ENCODE measurements at regions not wholly inside any gene's neighbourhood (a gene's known extent, or its start where the extent isn't known, plus 50 kb on each side); places are given as distances from the start of the nearest gene placed in this dataset.

- POLR2A ChIA-PET = no interaction called here
These were observed 69.5 kb upstream of the TLK1 start for GRCh38 chr2:171230176-171230575.

GRCh38 chr2:171228826-171229225 lies 68.1 kb upstream of the TLK1 start:
- no peak for DNase-seq (ENCODE audit: low read depth, low spot score)
- no peak for ATAC-seq
- intact Hi-C loops (cut with micrococcal nuclease; ENCODE audit: unreplicated experiment) (no loop called here), in situ Hi-C loops (cut with HindIII; ENCODE audit: low pct_unique_long_range_greater_than_20kb, low sequenced_read_pairs) (no loop called here)
- Histone ChIP-seq H3K27ac (ENCODE audit: low read length) (no peak overlapping the region), H3K9me3 (ENCODE audit: control insufficient read depth, insufficient read depth, low read depth, low read length) (no peaks in the 10 kb centered on the region), H3K4me3 (ENCODE audit: low read depth in 2 of 2, low read length in 2 of 2) (no peak overlapping the region), H3K27me3 (ENCODE audit: control insufficient read depth, insufficient read depth, low read length) (no peaks in the 10 kb centered on the region), H3K36me3 (ENCODE audit: control insufficient read depth, insufficient read depth, low read length) (no peaks in the 10 kb centered on the region), H3K4me1 (ENCODE audit: control insufficient read depth, insufficient read depth, low read length) (no peaks in the 10 kb centered on the region)
- TF ChIP-seq POLR2AphosphoS5 (IDR thresholded peaks at IDR 0.05; ENCODE audit: low read depth, low read length) (no peak), SIN3A (IDR thresholded peaks at IDR 0.05; ENCODE audit: borderline replicate concordance, insufficient read depth, low read depth, low read length) (no peak), TCF7L2 (IDR thresholded peaks at IDR 0.05; ENCODE audit: low read depth, low read length) (no peak), CTCF (IDR thresholded peaks at IDR 0.05) (no peak)
- TF ChIP-seq, protein P1, sequence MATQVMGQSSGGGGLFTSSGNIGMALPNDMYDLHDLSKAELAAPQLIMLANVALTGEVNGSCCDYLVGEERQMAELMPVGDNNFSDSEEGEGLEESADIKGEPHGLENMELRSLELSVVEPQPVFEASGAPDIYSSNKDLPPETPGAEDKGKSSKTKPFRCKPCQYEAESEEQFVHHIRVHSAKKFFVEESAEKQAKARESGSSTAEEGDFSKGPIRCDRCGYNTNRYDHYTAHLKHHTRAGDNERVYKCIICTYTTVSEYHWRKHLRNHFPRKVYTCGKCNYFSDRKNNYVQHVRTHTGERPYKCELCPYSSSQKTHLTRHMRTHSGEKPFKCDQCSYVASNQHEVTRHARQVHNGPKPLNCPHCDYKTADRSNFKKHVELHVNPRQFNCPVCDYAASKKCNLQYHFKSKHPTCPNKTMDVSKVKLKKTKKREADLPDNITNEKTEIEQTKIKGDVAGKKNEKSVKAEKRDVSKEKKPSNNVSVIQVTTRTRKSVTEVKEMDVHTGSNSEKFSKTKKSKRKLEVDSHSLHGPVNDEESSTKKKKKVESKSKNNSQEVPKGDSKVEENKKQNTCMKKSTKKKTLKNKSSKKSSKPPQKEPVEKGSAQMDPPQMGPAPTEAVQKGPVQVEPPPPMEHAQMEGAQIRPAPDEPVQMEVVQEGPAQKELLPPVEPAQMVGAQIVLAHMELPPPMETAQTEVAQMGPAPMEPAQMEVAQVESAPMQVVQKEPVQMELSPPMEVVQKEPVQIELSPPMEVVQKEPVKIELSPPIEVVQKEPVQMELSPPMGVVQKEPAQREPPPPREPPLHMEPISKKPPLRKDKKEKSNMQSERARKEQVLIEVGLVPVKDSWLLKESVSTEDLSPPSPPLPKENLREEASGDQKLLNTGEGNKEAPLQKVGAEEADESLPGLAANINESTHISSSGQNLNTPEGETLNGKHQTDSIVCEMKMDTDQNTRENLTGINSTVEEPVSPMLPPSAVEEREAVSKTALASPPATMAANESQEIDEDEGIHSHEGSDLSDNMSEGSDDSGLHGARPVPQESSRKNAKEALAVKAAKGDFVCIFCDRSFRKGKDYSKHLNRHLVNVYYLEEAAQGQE (IDR thresholded peaks at IDR 0.05; ENCODE audit: insufficient read depth in 1 of 2, low read depth in 2 of 2, low read length in 1 of 2) = no peak
- ChIA-PET POLR2A (no interaction called here), CTCF (no interaction called here)
- no TSS peak for BruUV-seq (replicated peaks)

More at GRCh38 chr2:171230176-171230575, 69.5 kb upstream of the TLK1 start:
- Histone ChIP-seq H3K9me3 (ENCODE audit: control insufficient read depth, insufficient read depth, low read depth, low read length) (no peaks in the 10 kb centered on the region), H3K4me3 (ENCODE audit: low read depth in 2 of 2, low read length in 2 of 2) (no peak overlapping the region), H3K4me1 (ENCODE audit: control insufficient read depth, insufficient read depth, low read length) (no peaks in the 10 kb centered on the region), H3K27ac (ENCODE audit: low read length) (no peak overlapping the region), H3K36me3 (ENCODE audit: control insufficient read depth, insufficient read depth, low read length) (no peaks in the 10 kb centered on the region), H3K27me3 (ENCODE audit: control insufficient read depth, insufficient read depth, low read length) (no peaks in the 10 kb centered on the region)
- BruUV-seq (replicated peaks) = no TSS peak
- no peak for TF ChIP-seq POLR2AphosphoS5 (IDR thresholded peaks at IDR 0.05; ENCODE audit: low read depth, low read length)
- no peak for TF ChIP-seq TCF7L2 (IDR thresholded peaks at IDR 0.05; ENCODE audit: low read depth, low read length)
- TF ChIP-seq CTCF (IDR thresholded peaks at IDR 0.05) = no peak
- no peak for DNase-seq (ENCODE audit: low read depth, low spot score)
- in situ Hi-C loops (cut with HindIII; ENCODE audit: low pct_unique_long_range_greater_than_20kb, low sequenced_read_pairs) (no loop called here), intact Hi-C loops (cut with micrococcal nuclease; ENCODE audit: unreplicated experiment) (no loop called here)
- CTCF ChIA-PET = no interaction called here
- no peak for ATAC-seq

Data from Panc1 (cell line).